Forelimb muscle (tissue), 1 donor: ENCODE measurements at regions not wholly inside any gene's neighbourhood (a gene's known extent, or its start where the extent isn't known, plus 50 kb on each side); places are given as distances from the start of the nearest gene placed in this dataset.

Source experiments
- DNase-seq: peaks from one replicate; pipeline ENCODE4 v3.0.0-alpha.2; 2013; ENCODE audit warnings: low read depth

- DNase-seq, result no peak
These were observed 161.7 kb downstream of the IRF8 start for GRCh38 chr16:86060381-86061317.

GRCh38 chr16:86061318-86061695 lies 162.3 kb downstream of the IRF8 start:
- DNase-seq, result no peak

GRCh38 chr16:86061721-86062120 lies 162.8 kb downstream of the IRF8 start:
- no peak for DNase-seq

- DNase-seq, result no peak
These were observed 163.5 kb downstream of the IRF8 start for GRCh38 chr16:86062271-86062965.

- no peak for DNase-seq
These were observed 164.9 kb downstream of the IRF8 start for GRCh38 chr16:86063760-86064405.

GRCh38 chr16:86064431-86065250 lies 165.7 kb downstream of the IRF8 start:
- no peak for DNase-seq

GRCh38 chr16:86065711-86066110 lies 166.7 kb downstream of the IRF8 start:
- no peak for DNase-seq

GRCh38 chr16:86066811-86067210 lies 167.8 kb downstream of the IRF8 start:
- DNase-seq, result no peak

- no peak for DNase-seq
These were observed 168.6 kb downstream of the IRF8 start for GRCh38 chr16:86067516-86067915.

- DNase-seq, result no peak
These were observed 169.0 kb downstream of the IRF8 start for GRCh38 chr16:86067936-86068335.

- DNase-seq, result no peak
These were observed 169.8 kb downstream of the IRF8 start for GRCh38 chr16:86068722-86069121.

- DNase-seq, result no peak
These were observed 170.9 kb downstream of the IRF8 start for GRCh38 chr16:86069736-86070298.

- no peak for DNase-seq
These were observed 171.5 kb downstream of the IRF8 start for GRCh38 chr16:86070484-86070883.

- no peak for DNase-seq
These were observed 172.0 kb downstream of the IRF8 start for GRCh38 chr16:86070971-86071370.

GRCh38 chr16:86071611-86072240 lies 172.8 kb downstream of the IRF8 start:
- no peak for DNase-seq

- no peak for DNase-seq
These were observed 173.6 kb downstream of the IRF8 start for GRCh38 chr16:86072328-86073102.

GRCh38 chr16:86073103-86073625 lies 174.2 kb downstream of the IRF8 start:
- no peak for DNase-seq

GRCh38 chr16:86073763-86074493 lies 175.0 kb downstream of the IRF8 start:
- no peak for DNase-seq
